Stimulated activated CD4-positive, alpha-beta T cell treated with anti-CD3 and anti-CD28 coated beads, Interleukin-12 subunit alpha, Interleukin-12 subunit beta, amount 100 ng/mL, for 4 hours (primary cell): ENCODE measurements at regions not wholly inside any gene's neighbourhood (a gene's known extent, or its start where the extent isn't known, plus 50 kb on each side); places are given as distances from the start of the nearest gene placed in this dataset.
"Not testable (repeated sequence)": the region's sequence is repeated elsewhere in the genome, so short reads cannot be mapped to it uniquely, and the experiment has no call there.

Experiments used
- DNase-seq: peaks from one replicate; pipeline ENCODE4 v3.0.0-alpha.2; 2020

- DNase-seq, result no peak
Observed at GRCh38 chr4:58357947-58358346, 1247.8 kb upstream of the IGFBP7 start.

DNA sequence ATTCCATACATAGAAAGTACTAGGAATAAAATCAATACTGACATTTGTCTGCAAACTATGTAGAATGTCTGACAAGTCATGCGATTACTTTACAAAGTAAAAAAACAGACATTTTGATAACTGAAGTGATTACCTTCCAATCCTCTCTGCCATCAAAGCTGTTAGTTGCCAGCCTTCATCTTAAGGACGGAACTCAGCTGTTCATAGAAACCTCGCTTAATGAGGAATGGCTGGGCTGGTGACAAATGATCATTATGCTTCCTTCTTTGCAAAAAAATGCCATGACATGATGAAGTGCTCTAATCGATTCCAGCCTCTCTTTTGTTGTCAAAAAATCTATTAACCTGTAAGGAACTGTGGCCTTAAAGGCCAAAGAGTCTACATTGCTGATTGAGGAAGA is 1214.9 kb upstream of the IGFBP7 start:
- DNase-seq, result no peak

GRCh38 chr4:58313444-58313843 is 1203.3 kb upstream of the IGFBP7 start:
- DNase-seq, result no peak

- no peak for DNase-seq
Observed at GRCh38 chr4:58303456-58303855, 1193.3 kb upstream of the IGFBP7 start.

GRCh38 chr4:58301376-58301999 is 1191.3 kb upstream of the IGFBP7 start:
- DNase-seq, result no peak

GRCh38 chr4:58286335-58286734 is 1176.2 kb upstream of the IGFBP7 start:
- DNase-seq, result no peak

DNA sequence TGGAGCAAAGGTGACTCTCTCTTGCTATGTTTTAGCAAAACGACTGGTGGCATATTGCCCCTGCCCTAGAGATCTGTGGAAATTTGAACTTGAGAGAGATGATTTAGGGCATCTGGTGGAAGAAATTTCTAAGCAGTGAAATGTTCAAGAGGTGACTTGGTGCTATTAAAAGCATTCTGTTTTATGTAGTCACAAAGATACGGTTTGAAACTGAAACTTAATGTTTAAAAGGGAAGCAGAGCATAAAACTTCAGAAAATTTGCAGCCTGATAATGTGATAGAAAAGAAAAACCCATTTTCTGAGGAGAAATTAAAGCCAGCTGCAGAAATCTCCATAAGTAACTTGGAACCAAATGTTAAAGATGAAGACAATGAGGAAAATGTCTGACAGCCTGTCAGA is 1170.7 kb upstream of the IGFBP7 start:
- DNase-seq, result not testable (repeated sequence)

GRCh38 chr4:58275856-58276255 is 1165.7 kb upstream of the IGFBP7 start:
- DNase-seq, result no peak

- DNase-seq, result no peak
Observed at GRCh38 chr4:58274553-58274952, 1164.4 kb upstream of the IGFBP7 start.

GRCh38 chr4:58272311-58272710 is 1162.1 kb upstream of the IGFBP7 start:
- DNase-seq, result no peak

GRCh38 chr4:58265734-58266133 is 1155.5 kb upstream of the IGFBP7 start:
- DNase-seq, result no peak

GRCh38 chr4:58261526-58261925 is 1151.3 kb upstream of the IGFBP7 start:
- DNase-seq, result no peak

DNA sequence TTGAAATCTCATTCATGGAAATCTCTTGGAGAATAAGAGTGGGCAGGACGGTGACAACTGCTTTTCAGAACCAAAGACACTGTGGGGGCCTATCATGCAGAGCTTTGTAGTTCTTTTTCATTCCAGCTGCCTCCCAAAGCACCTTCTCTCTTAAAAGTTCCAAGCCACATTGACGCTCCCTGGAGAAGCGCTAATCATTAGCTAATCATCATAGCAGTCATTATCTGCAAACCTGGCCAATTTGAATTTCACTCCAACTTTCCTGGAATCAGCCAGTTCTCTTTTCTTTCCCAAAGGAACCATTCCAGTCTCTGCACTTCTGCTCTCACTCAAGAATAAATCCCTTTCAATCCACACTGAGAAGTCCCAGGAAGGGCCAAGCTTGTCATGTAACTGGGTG is 1144.1 kb upstream of the IGFBP7 start:
- DNase-seq, result no peak

DNA sequence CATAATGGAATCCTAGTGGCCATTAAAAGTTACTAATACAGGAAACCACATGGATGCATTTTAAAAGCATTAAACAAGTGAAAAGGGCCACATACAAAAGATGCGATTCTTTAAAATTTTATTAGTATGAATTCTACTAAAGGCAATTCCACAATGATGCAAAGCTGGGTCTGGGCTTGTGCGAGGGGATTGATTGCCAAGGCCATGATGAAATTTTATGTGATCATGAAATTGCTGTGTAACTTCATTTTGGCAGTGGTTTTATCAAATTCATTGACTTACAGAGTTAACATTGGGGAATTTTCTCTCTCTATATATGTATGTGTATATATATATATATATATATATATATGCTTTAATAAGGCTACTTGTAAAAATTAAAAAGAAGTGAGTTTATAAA is 1142.5 kb upstream of the IGFBP7 start:
- DNase-seq, result no peak

GRCh38 chr4:58247792-58248191 is 1137.6 kb upstream of the IGFBP7 start:
- no peak for DNase-seq

DNA sequence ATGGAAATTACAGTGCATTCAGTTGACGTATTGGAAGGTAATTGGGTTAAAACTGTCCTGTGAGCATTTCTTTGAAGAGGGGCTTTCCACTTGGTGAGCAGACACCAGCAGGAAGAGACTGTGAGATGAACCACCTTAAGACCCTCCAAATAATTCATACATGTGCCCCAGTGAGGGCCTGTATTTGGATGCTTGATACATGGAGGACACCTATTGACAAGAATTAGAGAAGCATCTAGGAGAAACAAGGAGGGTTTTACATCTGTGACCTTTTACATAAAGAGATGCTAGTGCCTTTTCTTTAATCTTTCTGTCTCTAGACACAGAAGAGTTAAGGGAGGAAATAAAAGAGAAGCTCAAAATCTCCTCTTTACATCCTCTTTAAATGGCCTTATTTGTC is 1115.3 kb upstream of the IGFBP7 start:
- no peak for DNase-seq

DNA sequence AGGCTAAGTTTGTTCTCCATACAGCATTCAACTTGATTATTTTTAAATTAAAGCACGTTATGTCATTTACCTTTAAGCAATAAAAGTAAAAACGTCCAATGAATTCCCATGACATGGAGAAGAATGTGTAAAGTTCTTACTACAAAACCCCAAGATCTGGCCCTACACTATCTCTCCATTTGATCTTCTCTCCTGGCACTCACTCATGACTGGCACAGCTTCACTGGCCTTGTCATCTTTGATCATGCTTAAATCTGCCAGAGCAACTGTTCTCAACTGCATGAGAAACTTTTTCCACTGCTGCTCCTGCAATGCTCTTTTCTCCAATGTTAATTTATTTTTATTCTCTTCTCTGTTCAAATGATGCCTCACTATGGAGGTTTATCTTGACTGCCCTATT is 1109.0 kb upstream of the IGFBP7 start:
- no peak for DNase-seq

DNA sequence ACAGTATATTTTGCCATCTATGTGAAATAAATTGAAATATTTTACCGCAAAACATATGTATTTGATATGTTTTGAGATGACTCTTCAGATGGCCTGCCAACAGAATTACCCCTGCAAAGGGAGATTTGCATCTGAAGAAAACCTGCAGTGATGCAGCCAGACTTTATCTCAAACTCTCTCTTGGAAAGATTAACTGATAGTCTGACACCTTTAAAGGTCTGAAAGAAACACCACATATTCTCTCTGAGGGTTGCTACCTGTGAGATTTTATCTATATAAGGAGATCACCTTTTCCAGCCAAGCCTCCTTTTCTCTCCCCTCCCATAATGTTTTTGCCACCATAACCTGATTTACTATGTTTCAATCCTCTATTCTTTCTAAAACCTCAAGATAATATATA is 1106.3 kb upstream of the IGFBP7 start:
- DNase-seq, result no peak

GRCh38 chr4:58214376-58214775 is 1104.2 kb upstream of the IGFBP7 start:
- DNase-seq, result no peak

- DNase-seq, result no peak
Observed at GRCh38 chr4:58209551-58209950, 1099.4 kb upstream of the IGFBP7 start.

DNA sequence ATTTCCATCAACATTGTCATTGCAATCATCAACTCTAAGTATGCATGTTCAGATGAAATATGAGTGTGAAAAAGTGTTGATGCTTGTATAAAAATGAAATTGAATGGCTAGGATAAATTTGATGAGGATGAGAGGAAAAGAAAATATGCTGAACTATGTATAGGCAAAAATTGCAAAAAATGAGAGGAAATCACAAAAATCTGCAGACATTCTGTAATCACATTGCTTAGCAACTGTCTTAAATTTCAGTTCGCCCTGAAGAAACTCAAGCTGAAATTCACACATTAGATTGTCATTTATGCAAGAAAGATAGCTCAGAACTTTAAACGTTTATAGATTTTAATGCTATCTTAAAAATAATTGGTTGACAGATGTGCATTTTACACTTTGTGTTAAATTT is 1098.8 kb upstream of the IGFBP7 start:
- DNase-seq, result no peak

GRCh38 chr4:58205446-58206235 is 1095.5 kb upstream of the IGFBP7 start:
- DNase-seq, result no peak

DNA sequence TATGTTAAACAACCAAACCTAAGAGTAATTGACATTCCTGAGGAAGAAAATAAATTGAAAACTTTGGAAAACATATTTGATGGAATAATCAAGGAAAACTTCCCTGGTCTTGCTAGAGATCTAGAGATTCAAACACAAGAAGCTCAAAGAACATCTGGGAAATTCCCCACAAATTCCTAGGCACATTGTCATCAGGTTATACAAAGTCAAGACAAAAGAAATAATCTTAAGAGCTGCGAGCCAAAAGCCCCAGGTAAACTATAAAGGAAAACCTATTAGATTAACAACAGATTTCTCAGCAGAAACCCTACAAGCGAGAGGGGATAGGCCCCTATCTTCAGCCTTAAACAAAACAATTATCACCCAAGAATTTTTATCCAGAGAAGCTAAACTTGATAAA is 1082.0 kb upstream of the IGFBP7 start:
- DNase-seq, result no peak

- no peak for DNase-seq
Observed at GRCh38 chr4:58191109-58191508, 1080.9 kb upstream of the IGFBP7 start.

DNA sequence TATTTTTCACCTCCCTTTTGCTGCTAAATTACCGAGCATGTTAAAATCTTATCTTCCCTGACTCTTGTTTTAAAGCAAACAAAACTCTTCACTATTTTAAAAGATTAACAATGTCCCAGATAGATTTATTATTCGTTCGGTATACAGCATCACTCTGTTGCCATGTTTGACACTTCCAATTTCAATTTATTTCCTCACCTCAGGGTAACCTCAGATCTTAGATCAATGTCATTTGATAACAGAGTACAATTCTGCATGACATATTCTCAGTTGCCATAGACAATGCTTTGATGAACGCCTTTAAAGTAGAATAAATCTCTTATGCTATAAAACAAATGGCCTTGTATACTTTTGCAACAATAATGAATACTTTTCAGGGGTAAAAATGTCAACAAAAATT is 1078.1 kb upstream of the IGFBP7 start:
- no peak for DNase-seq
